Spleen (tissue), 7 donors: ENCODE measurements at regions not wholly inside any gene's neighbourhood (a gene's known extent, or its start where the extent isn't known, plus 50 kb on each side); places are given as distances from the start of the nearest gene placed in this dataset.

Experiments
- CTCF ChIP-seq, 11 experiments: fragments of 200-600 bp in 7 of 11; fragments of 450-650 bp in 4 of 11; sonication (generic) in 4 of 11; IDR thresholded peaks in 8 of 11; conservative IDR thresholded peaks in 3 of 11; 1 replicate in 7 of 11; 2 replicates in 4 of 11; pipeline versions ENCODE4 v1.4.0 to v1.8.0; 2016 to 2021; ENCODE audit warnings: antibody characterized with exemption in 11 of 11, inconsistent platforms in 4 of 11, mild to moderate bottlenecking in 1 of 11
- POLR2AphosphoS5 ChIP-seq, 3 donors: sonication (generic); formaldehyde crosslinking; IDR thresholded peaks; one replicate each; pipeline ENCODE4 v1.5.1; 2017; ENCODE audit warnings: antibody characterized with exemption in 3 of 3
- donor health status: DM: no; HTN: no; CAD: no; lungs with moderate emphysema.
- donor health status: DM: no; HTN: no; CAD: no.
- donor health status: DM: no; HTN: no; CAD: no.

- TF ChIP-seq CTCF (IDR thresholded peaks at IDR 0.05 in 8 of 11, conservative IDR thresholded peaks at IDR 0.05 in 3 of 11) (no peak), POLR2AphosphoS5 (IDR thresholded peaks at IDR 0.05) (no peak)
Measured at GRCh38 chr15:45799508-45799907, 164.7 kb downstream of the SQOR start.
